ENCODE measurements at regions not wholly inside any gene's neighbourhood (a gene's known extent, or its start where the extent isn't known, plus 50 kb on each side); places are given as distances from the start of the nearest gene placed in this dataset.
"Not testable (repeated sequence)": the region's sequence is repeated elsewhere in the genome, so short reads cannot be mapped to it uniquely, and the experiment has no call there.

DNA sequence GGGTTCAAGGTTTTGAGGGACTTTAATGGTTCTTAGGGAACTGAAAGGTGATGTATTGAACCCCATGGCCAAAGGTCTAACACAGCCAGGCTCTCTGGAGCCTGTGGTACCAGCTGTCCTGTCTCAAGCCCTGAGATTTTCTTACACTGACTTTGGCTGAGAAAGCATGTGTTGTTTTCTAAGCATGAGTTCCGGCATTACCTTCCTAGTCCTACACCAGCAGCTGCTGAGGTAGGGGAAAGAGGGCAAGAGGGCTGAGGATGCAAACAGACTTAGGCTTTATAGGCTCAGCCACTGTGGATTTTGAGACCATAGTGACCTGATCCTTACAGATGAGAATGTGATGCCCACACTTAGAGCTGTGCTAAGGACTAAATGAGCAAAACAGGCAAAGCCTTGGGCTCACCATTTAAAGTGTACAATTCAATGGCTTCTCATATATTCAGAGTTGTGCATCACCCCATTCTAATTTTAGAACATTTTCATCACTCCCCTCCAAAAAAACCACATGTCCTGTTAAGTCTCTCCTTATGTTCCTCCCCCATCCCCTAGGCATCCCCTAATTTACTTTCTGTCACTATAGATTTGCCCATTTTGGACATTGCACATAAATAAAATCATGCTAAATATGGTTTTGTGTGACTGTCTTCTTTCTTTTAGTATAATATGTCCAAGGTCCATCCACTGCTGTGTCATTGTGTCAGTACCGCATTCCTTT lies 99.7 kb upstream of the OTOS start:
- TF ChIP-seq, protein P1, sequence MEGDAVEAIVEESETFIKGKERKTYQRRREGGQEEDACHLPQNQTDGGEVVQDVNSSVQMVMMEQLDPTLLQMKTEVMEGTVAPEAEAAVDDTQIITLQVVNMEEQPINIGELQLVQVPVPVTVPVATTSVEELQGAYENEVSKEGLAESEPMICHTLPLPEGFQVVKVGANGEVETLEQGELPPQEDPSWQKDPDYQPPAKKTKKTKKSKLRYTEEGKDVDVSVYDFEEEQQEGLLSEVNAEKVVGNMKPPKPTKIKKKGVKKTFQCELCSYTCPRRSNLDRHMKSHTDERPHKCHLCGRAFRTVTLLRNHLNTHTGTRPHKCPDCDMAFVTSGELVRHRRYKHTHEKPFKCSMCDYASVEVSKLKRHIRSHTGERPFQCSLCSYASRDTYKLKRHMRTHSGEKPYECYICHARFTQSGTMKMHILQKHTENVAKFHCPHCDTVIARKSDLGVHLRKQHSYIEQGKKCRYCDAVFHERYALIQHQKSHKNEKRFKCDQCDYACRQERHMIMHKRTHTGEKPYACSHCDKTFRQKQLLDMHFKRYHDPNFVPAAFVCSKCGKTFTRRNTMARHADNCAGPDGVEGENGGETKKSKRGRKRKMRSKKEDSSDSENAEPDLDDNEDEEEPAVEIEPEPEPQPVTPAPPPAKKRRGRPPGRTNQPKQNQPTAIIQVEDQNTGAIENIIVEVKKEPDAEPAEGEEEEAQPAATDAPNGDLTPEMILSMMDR (IDR thresholded peaks at IDR 0.05; ENCODE audit: control extremely low read depth, extremely low read depth), result no peak
- Histone ChIP-seq H3K4me1 (ENCODE audit: control insufficient read depth in 5 of 5, insufficient read depth in 5 of 5, low read length in 5 of 5) (peaks cover 0 to 14% (median 4%) of the 10 kb centered on the region in 5 donors), H3K9ac (ENCODE audit: insufficient read depth in 1 of 2, low read length in 2 of 2) (no peak overlapping the region), H3K36me3 (ENCODE audit: control insufficient read depth in 4 of 4, insufficient read depth in 4 of 4, low read length in 4 of 4) (no peaks in the 10 kb centered on the region), H3K27me3 (ENCODE audit: control insufficient read depth in 3 of 3, insufficient read depth in 3 of 3, low read length in 2 of 3) (no peaks in the 10 kb centered on the region), H3K27ac (ENCODE audit: low read depth in 1 of 2, low read length in 1 of 2) (no peak overlapping the region), H3K4me3 (no peak overlapping the region), H3K9me3 (ENCODE audit: control insufficient read depth in 4 of 4, insufficient read depth in 3 of 4, low read length in 3 of 4) (no peaks in the 10 kb centered on the region)
- DNase-seq, result no peak
- WGBS, 2 donors, result 93 to 95% methylated on average over 2 of the region's 2 CpGs
- ATAC-seq (ENCODE audit: insufficient read depth, low FRiP score), result no peak

DNA sequence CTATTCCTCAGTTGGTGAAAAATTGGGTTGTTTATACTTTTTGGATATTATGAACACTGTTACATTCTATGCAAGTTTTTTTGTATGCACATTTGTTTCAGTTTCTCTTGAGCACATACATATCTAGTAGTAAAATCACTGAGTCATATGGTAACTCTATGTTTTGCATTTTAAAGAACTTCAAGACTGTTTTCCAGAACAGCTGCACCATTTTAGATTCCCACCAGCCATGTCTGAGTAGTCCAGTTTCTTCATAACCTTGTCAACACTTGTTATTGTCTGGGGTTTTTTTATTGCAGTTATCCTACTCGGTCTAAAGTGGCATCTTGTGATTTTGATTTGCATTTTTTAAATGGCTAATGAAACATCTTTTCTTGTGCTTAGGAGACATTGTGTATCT lies 100.3 kb upstream of the OTOS start:
- ATAC-seq (ENCODE audit: insufficient read depth, low FRiP score), result no peak
- Histone ChIP-seq H3K4me1 (ENCODE audit: control insufficient read depth in 5 of 5, insufficient read depth in 5 of 5, low read length in 5 of 5) (peaks cover 0 to 14% (median 4%) of the 10 kb centered on the region in 5 donors), H3K9ac (ENCODE audit: insufficient read depth in 1 of 2, low read length in 2 of 2) (no peak overlapping the region), H3K9me3 (ENCODE audit: control insufficient read depth in 4 of 4, insufficient read depth in 3 of 4, low read length in 3 of 4) (no peaks in the 10 kb centered on the region), H3K36me3 (ENCODE audit: control insufficient read depth in 4 of 4, insufficient read depth in 4 of 4, low read length in 4 of 4) (no peaks in the 10 kb centered on the region), H3K27ac (ENCODE audit: low read depth in 1 of 2, low read length in 1 of 2) (no peak overlapping the region), H3K4me3 (no peak overlapping the region), H3K27me3 (ENCODE audit: control insufficient read depth in 3 of 3, insufficient read depth in 3 of 3, low read length in 2 of 3) (no peaks in the 10 kb centered on the region)
- DNase-seq, result no peak
- WGBS, 2 donors, result 83 to 84% methylated on average over 1 of the region's 1 CpG
- TF ChIP-seq, protein P1 (IDR thresholded peaks at IDR 0.05; ENCODE audit: control extremely low read depth, extremely low read depth), result no peak

DNA sequence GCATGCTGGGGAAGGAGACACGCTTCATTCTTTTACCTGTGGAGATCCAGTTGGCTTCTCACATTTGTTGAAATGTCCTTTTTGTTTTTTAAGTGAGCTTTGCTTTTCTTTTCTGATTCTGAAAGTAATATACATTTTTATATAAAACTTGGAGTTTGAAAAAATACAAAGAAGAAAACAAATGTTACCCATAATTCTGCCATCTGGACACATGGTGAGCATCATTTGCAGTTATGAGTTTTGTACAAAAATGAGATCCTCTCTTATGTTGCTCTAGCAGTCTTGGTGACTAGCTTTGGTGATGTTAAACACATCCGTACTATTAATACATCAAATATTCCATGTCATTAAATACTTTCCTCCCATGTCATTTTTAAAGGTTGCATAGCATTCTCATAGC lies 101.1 kb upstream of the OTOS start:
- Histone ChIP-seq H3K9ac (ENCODE audit: insufficient read depth in 1 of 2, low read length in 2 of 2) (no peak overlapping the region), H3K36me3 (ENCODE audit: control insufficient read depth in 4 of 4, insufficient read depth in 4 of 4, low read length in 4 of 4) (no peaks in the 10 kb centered on the region), H3K4me3 (no peak overlapping the region), H3K27me3 (ENCODE audit: control insufficient read depth in 3 of 3, insufficient read depth in 3 of 3, low read length in 2 of 3) (no peaks in the 10 kb centered on the region), H3K9me3 (ENCODE audit: control insufficient read depth in 4 of 4, insufficient read depth in 3 of 4, low read length in 3 of 4) (no peaks in the 10 kb centered on the region), H3K4me1 (ENCODE audit: control insufficient read depth in 5 of 5, insufficient read depth in 5 of 5, low read length in 5 of 5) (peaks cover 0 to 10% (median 0%) of the 10 kb centered on the region in 5 donors), H3K27ac (ENCODE audit: low read depth in 1 of 2, low read length in 1 of 2) (no peak overlapping the region)
- WGBS, 2 donors, result 89 to 97% methylated on average over 2 of the region's 2 CpGs
- no peak for ATAC-seq (ENCODE audit: insufficient read depth, low FRiP score)
- DNase-seq, result no peak
- TF ChIP-seq, protein P1 (IDR thresholded peaks at IDR 0.05; ENCODE audit: control extremely low read depth, extremely low read depth), result no peak

DNA sequence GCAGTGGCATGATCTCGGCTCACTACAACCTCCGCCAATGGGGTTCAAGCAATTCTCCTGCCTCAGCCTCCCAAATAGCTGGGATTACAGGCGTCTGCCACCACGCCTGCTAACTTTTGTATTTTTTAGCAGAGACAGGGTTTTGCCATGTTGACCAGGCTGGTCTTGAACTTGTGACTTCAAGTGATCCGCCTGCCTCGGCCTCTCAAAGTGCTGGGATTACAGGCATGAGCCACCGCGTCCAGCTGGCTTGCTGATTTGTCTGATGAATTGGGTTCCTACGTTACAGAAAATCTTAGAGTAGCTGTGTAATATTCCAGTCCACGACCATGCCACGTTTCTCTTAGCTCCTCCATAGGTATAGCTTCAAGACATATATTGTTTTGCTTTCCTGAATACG lies 102.6 kb upstream of the OTOS start:
- not testable (repeated sequence) for DNase-seq

More for the DNA sequence above, 102.6 kb upstream of the OTOS start:
- not testable (repeated sequence) for ATAC-seq (ENCODE audit: insufficient read depth, low FRiP score); H3K9me3 ChIP-seq (ENCODE audit: control insufficient read depth in 4 of 4, insufficient read depth in 3 of 4, low read length in 3 of 4); H3K27me3 ChIP-seq (ENCODE audit: control insufficient read depth in 3 of 3, insufficient read depth in 3 of 3, low read length in 2 of 3); H3K36me3 ChIP-seq (ENCODE audit: control insufficient read depth in 4 of 4, insufficient read depth in 4 of 4, low read length in 4 of 4); H3K27ac ChIP-seq (ENCODE audit: low read depth in 1 of 2, low read length in 1 of 2); H3K4me3 ChIP-seq; H3K9ac ChIP-seq (ENCODE audit: insufficient read depth in 1 of 2, low read length in 2 of 2)
- peaks cover 0 to 13% (median 2%) of the 10 kb centered on the region in 5 donors for H3K4me1 ChIP-seq (ENCODE audit: control insufficient read depth in 5 of 5, insufficient read depth in 5 of 5, low read length in 5 of 5)
- WGBS, 2 donors, result 87 to 90% methylated on average over 12 of the region's 12 CpGs

Data from lung (tissue), 11 donors.